AG08395 (cell line): ENCODE measurements at regions not wholly inside any gene's neighbourhood (a gene's known extent, or its start where the extent isn't known, plus 50 kb on each side); places are given as distances from the start of the nearest gene placed in this dataset.
"Not testable (repeated sequence)": the region's sequence is repeated elsewhere in the genome, so short reads cannot be mapped to it uniquely, and the experiment has no call there.

Source experiments
- DNase-seq: peaks from one replicate; pipeline ENCODE4 v3.0.0; 2012; ENCODE audit warnings: mixed read lengths, low spot score

DNA sequence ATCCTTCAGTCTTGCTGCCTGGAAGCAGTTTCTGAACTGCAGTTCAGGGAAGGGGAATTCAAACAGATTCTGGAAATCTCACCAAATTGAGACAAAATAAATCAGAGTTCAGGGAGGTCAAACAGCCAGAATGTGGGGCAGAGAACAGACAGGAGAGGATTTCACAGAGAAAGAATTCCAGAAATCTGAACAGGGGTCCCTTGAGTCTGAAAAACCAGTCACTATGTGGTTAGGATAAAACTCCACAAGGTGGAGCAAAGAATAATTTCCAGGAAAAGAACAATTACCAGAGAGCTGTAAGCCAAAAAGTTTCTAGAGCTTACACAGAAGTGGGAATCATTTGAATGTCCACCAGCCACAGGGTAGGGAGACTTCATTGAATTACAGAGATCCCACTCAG is 84.7 kb downstream of the URB2 start:
- no peak for DNase-seq

DNA sequence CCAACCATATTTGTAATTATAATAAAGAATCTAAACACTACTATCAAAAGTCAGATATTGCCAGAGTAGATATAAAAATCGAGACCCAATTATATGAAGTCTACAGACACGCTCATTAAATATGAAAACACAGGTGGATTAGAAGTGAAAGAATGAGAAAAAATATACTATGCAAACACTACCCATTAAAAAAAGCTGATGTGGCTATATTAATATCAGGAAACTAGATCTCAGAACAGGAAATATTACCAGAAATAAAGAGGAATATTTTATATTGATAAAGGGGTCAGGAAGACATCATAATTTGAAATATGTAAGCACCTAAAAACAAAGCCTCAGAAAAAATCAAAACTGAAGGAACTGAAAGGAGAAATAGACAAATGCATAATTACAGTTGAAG is 88.3 kb downstream of the URB2 start:
- no peak for DNase-seq

DNA sequence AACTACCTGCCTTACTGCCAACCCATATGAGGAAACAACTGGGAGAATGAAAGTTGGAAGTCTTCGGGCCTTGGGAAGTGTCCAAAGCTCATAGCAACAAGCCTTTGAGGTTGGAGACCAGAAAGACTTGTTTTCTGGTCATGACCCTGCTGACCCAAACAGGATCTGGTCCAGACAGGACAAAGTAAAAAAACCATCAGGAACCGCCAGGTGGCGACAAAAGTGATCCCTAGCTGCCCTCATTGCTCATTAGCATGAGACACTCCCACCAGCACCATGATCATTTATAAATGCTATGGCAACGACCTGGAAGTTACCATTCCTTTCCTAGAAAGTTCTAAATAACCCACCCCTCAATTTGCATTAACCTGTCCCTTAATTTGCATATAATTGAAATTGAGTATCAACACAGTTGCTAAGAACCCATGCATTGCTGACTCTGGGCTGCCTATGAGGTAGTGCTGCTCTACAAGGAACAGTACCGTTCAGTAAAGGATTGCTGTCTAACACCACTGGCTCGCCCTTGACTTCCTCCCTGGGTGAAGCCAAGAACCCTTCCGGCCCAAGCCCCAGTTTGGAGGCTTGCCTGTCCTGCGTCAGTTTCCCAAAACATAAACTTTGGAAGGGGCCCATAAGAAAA is 89.0 kb downstream of the URB2 start:
- DNase-seq: no peak

DNA sequence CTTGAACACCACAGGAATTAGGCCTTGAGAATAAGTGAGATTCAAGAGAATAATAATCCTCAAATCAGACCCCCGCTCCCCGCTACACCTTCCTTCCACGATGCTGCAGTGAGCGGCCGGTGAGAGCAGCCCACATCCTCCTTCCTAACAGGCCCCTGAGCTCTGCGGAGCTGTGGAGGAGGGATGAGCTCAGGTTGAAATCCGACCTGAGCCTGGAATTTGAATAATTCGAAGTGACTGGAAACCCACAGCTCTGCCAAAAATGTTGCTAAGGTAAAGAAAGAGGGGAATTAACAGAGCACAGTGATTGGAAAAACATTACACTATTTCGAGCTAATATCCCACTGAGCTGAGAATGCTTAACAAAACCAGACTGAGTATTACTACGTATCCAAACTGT is 90.0 kb downstream of the URB2 start:
- no peak for DNase-seq

DNA sequence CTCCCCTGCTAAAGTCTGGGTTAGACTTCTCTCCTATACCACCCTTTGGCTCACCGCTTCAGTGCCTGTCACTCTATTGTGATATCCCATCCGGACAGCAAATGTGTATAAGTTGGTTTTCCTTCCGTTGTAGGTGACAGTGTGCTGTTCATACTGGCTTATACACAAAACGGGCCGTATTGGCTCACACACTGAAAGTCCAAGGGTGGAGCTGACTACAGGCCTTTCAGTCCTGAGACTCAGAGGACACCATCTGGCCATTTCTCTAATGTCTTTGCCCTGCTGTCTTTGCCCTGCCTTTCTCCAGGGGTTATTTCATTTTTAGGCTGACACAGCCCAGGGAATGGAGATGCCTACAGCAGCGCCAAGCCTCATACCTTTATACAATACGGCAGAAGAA is 90.7 kb downstream of the URB2 start:
- DNase-seq: no peak

DNA sequence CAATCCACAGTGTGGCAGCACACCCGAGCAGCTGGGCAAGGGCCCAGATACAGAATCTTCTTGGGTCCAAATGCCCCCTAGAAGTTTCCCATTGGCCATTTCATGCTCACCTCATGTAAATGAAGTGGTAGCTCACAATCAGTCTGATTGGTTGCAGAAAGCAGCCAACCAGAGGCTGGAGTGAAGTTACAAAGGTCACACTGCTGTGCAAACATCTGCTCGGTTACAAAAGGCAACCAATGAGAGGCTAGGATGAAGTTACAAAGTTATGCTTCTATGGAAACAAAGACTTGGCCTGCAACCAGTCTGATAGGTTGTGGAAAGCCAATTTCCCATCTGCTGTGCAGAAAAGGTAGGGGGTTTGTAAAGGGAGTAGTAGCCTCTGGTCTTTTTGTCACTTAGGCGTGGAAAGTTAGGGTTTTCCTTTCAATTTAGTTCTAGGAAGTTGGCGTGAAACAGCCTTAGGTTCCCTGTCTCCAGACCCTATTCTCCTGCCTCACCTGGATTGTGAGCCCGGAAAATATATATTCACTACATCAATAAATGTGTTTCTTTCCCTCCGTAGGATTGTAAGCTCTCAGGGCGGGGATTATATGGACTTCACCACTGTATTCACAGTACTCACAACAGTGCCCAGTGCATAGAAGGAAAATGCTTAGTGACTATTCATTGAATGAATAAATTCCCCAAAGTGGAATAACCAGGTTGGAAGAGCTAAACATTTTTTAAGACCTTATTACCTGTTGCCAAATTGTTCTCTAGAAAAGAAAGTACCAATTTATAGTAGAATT is 91.9 kb downstream of the URB2 start:
- DNase-seq: no peak

DNA sequence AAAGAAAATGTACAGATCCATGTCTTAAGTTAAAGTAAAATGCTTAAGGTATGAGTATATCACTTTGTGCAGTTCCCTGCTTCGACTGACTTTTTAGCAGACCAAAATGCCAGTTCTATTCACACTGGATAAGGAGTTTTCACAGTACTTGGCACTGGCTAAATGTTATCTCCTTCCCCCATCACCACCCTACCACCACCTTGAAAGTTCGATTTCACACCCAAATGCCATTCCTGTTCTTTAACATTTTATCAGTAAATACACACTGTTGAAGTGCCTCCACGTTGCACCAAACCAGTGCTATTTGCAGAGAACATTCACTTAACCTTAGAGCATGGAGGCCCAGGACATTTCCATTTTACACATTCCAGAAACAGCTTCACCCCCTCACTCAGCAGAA is 100.0 kb downstream of the URB2 start:
- no peak for DNase-seq

DNA sequence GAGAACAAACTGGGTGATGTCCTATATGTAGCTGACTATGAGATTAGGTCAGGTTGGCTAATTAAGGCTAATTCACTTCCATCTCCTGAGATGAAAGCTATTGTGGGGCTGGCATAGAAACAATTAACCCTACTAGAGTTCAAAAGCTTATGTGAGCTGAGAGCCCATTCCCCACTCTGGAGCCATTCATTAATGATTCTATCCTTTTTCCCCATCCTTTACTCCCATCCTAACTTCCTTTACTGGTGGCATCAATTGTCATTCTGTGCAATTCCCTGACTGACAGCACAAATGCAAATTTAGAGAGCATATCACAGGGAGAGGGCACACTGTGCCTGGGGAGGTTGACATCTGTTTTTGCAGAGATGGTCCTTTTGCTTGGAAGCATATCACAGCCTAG is 103.9 kb downstream of the URB2 start:
- no peak for DNase-seq

DNA sequence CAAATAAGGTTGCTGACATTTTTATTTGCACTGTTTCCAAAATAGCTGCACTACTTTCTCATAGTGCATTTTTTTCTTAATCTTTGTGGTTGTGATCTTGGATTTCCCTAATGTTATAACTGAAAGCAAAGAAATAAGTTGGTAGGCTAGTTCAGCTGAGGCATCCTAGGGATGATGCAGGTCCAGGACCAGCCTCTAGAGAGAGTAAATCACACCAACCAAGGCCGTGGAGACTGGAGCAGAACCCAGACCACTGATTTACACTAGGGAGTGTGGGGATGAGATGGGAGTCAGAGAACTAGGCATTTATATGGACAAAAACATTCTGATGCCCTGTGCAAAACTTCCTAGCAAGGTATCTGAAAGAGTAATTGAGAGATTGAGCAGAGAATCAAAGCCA is 104.5 kb downstream of the URB2 start:
- DNase-seq: no peak

DNA sequence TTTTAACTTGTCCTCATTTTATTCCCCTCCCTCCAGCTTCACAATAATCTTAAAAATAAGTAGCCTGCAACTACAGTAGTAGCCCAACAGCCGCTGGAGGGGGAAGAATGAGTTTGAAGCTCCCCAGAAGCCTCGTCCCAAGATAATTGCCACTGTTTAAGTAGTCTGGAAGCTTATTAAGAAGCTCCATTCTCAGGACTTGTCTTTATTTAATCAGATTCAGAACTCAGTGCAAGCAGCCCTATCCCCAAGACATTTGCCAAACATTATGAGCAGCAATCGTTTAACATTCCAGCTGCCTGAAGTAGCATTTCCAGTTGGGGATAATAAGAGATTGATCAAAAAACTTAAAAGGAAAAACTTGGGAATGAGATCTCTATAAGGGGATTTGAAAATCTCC is 106.0 kb downstream of the URB2 start:
- no peak for DNase-seq

DNA sequence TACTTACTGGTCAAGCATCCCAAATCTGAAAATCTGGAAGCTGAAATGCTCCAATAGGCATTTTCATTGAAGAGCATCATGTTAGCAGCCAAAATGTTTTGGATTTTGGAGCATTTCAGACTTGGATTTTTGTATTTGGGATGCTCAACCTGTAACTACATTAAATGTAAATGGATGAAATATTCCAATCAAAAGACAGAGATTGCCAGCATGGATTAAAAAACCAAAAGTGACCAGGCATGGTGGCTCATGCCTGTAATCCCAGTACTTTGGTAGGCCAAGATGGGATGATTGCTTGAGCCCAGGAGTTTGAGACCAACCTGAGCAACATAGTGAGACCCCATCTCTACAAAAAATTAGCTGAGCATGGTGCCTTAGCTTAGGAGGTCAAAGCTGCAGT is 110.3 kb downstream of the URB2 start:
- no peak for DNase-seq

DNA sequence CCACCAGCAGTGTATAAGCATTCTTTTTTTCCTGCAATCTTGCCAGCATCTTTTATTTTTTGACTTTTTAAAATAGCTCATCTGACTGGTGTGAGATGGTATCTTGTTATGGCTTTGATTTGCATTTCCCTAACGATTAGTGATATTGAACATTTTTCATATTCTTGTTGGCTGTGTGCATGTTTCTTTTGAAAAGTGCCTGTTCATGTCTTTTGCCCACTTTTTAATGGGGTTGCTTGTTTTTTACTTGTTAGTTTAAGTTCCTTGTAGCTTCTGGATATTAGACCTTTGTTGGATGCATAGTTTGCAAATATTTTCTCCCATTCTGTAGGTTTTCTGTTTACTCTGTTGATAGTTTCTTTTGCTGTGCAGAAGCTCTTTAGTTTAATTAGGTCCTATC is 116.6 kb downstream of the URB2 start:
- DNase-seq: not testable (repeated sequence)

DNA sequence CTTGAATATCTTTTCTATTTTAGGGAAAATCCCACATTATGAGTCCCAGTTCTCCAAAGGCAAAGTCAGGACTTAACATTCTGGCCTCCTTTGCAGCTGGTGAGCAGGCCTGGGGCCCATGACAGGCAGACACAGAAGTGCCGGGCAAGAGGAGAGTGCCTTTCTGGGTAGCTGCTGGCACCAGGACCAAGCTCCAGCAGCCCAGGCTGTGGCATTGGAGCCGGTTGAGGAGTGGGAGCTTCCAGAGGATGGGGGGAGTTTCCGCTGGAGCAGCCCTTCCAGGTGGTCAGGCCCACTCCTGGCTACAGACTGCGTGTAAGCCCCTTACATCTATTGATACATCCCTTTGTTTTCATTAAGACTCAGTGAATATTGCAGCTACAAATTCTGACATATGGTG is 123.9 kb downstream of the URB2 start:
- no peak for DNase-seq

DNA sequence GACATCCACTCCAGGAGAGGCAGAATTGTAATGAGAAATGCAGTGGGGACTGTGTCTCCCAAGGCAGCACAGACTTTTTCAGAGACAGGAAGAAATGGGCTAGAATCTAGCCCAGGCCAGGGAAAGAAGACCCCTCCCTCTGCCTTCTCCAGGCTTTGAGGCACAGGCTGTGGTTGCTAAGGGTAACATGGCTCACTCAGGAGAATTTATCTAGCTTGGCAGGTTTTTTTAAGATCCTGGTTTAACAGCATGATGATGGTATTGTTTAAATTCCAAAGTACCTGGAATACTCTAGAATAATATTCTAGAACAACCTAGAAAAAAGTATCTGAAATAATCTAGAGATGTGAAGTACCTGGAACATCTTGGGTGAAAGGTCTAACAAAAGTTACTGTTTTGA is 125.6 kb downstream of the URB2 start:
- no peak for DNase-seq

DNA sequence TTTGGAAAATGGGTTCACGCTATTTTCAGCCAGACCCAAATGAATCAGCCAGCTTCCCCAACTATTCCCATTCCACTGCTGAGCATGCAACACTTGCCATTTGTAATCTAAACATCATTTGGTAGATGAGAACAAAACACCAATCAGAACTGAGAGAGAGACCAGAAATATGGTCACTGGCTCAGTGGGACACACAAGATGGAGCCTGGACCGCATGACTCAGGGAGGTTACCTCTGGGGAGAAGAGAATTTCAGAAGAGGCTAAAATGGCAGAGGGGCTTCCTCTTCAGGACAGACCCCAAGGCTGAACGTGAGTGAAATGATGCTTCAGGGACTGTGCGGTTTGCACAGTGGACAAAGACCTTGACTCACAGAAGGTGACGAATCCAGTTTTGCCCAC is 126.6 kb downstream of the URB2 start:
- DNase-seq: no peak

DNA sequence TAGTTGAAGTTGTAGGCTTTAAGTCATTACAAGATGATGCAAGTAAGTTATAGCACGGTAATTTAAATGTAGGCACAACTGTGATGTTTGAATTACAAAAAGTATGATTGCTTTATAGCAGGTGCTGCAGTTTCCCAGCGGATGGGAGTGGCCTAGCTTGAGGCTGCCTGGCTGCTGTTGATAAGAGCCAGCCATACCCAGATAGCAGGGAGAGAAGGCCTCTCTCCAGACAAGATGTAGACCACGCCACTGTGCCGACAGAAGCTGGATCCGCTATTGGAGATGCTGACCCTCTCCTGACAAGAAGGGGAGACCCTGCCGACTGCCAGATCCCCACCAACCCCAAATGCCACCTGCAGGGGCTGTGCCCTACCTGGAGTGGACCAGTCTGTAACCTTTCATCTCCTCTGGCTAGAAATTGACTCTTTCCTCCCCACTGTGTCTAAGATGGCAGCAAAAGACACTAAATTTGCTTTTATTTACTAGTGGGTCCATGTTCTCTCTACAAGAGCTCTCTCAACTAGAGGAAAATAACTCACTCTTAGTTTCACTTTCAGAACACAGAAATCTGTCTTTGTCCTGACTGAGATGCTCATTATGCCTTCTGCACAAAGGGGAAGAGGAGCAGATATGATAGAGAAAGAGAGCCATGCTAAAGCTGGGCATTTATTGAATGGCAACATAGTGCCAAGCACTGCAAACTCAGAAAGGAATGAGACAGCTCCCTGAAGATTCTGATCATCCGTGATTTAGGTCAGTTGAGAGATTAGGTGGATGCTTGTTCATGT is 127.9 kb downstream of the URB2 start:
- no peak for DNase-seq

DNA sequence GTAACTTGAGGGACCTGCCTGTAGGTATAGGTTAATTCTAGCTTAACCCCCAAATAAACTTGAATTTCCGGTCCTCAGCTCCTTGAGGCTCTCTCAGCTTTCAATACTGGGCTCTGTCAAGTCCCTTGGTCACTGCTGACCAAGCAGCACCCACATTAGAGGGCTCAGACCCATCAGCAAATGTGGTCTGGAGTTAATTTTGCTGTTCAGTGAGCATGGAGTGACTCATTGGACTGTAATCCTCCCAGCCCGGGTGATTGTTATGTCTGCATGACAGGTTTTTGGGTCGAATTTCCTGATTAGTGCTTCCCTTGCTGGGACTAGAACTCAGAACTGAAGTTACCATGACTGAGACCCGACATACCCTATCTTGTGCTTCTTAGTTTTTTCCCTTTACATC is 130.6 kb downstream of the URB2 start:
- peak; percentile 64 for DNase-seq

DNA sequence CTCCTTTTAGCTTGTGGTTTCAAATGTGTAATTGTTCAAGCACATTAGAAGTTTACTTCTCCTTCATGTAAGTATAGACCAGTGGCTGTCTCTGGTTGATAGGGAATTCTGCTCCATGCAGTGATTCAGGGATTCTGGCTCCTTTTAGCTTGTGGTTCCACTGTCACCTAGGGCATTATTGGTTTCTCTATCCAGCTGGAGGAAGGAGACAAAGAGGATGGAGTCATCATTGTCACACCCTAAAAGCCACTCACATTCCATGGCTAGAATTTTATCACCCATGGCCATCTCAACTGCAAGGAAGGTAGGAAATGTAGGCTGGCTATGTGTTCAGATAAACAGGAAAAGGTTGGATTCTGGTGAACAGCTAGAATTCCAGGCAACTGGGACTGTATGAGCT is 131.2 kb downstream of the URB2 start:
- DNase-seq: no peak

DNA sequence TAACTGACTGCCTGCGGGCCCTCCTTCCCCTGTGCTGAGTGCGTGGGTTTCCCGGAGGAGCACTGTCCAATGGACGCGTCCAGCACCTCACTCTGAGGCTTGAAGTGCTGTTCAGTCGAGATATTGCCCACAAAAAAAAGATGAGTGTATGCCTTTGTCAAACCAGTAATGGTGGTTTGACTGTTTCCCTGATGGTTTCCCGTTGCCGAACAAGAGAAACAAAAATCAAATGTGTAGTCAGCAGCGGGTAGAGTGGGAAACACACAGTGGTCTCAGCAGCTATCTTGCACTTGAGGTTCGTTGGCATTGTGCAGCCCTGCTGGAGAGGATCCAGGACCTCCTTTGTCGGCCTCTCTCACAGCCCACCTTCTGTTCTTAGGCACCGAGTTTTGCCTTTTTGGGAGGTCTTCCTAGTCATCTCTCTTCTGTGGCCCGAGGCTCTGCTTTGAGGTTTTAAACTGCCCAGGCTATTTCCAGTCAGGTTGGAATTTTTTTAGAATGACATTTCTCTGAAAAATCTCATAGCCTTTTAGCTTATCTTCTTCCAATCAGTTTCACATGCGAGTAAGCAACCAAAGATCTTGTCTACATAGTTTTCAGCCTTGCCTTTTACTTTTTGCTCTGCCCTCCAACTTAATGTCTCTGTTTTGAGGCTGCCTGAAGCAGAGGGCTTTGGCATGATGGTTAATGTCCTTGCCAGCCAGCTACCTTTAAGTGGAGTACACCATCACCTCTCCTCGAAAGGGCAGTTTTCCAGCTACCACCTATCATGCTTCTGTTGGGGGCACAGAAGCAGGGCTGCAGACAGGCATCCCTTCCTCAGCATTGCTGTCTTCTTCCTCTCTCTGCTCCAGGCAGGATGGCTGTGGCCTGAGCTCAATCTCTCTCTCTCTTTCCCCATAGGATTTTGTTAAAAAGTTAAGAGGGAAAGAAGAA is 132.3 kb downstream of the URB2 start:
- DNase-seq: peak; percentile 6

DNA sequence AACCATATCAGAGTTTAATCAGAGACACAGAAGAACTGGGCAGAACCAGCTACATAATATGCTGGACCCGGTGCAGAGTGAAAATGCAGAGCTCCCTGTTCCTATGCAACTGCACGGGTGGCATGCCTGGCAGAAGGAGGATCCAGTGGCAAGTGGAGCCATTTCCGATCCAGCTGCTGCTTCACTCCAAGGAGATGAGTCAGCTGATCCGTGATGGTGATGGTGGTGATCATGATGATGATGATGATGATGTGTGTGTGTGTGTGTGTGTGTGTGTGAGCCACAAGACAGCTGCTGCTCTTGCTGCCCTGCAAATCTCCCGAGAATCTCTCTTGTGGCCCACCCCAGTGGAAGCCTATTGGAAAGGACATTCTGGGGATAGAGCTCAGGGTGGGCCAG is 133.0 kb downstream of the URB2 start:
- DNase-seq: peak; percentile 42

DNA sequence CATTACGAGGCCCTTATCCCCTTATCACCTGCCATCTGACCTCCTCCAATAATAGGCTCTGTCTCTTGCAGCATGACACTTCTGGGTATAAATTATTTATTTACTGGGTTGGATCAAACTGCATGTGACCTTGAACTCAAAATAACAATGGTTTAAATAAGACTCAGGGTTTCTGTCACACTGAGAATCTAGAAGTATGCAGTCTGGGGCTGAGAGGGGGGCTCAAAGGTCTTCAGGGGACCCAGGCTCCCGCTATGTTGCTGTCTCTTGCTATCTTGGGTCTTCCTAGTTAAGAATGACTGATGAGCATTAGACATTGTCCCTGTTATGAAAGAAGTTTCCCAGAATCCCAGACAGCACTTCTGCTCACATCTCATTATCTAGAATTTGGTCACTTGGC is 133.5 kb downstream of the URB2 start:
- DNase-seq: no peak

DNA sequence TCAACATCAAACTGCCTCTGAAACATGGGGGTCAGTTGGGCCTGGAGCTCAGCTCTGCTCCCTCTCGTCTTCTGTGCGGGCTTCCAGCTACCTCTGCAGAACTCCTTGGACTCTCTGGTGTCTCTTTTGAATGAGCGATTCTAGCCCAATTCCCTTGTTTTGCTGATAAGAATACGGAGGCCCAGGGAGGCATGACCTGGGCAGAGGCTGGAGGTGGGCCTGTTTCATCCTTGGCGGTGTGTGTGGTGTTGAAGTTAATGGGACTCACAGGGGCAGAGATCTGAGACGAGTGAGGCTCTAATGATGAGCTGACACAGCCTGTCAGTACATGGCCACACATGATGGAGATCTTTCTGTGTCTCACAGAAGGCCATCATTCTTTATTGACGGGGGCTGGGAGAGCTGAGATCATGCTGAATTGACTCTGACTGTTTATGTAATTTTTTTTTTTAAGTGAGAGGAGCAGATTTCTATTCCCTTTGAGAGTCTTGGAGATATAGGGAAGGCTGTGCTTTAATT is 134.5 kb downstream of the URB2 start:
- no peak for DNase-seq
